GM12891 (cell line): ENCODE measurements at regions not wholly inside any gene's neighbourhood (a gene's known extent, or its start where the extent isn't known, plus 50 kb on each side); places are given as distances from the start of the nearest gene placed in this dataset.

Source experiments
- DNase-seq: peaks from one replicate; pipeline ENCODE4 v3.0.0; 2011; ENCODE audit warnings: low spot score; ENCODE audit not compliant: insufficient read length
- FAIRE-seq: peaks from 2 replicates; lab custom pipeline; 2011; peaks lifted over from hg19 to GRCh38; lab: Jason Lieb, UNC
- PAX5 ChIP-seq: IDR thresholded peaks from 2 replicates; pipeline ENCODE4 v1.6.1; 2011; ENCODE audit warnings: low read length, moderate library complexity, mild to moderate bottlenecking; ENCODE audit not compliant: insufficient read depth, severe bottlenecking
- POLR2A ChIP-seq: IDR thresholded peaks from 2 replicates; pipeline ENCODE4 v1.6.1; 2011; ENCODE audit warnings: low read depth, low read length, control low read depth
- POLR2AphosphoS5 ChIP-seq: IDR thresholded peaks from 2 replicates; pipeline ENCODE4 v1.6.1; 2011; ENCODE audit warnings: low read depth, low read length, control low read depth
- POU2F2 ChIP-seq: IDR thresholded peaks from 2 replicates; pipeline ENCODE4 v1.6.1; 2011; ENCODE audit warnings: low read depth, mild to moderate bottlenecking, control low read depth, low read length, moderate library complexity
- SPI1 ChIP-seq: IDR thresholded peaks from 2 replicates; pipeline ENCODE4 v1.6.1; 2011; ENCODE audit warnings: low read depth, low read length, control low read depth
- TAF1 ChIP-seq: IDR thresholded peaks from 2 replicates; pipeline ENCODE4 v1.6.1; 2011; ENCODE audit warnings: low read depth, low read length, control low read depth

DNA sequence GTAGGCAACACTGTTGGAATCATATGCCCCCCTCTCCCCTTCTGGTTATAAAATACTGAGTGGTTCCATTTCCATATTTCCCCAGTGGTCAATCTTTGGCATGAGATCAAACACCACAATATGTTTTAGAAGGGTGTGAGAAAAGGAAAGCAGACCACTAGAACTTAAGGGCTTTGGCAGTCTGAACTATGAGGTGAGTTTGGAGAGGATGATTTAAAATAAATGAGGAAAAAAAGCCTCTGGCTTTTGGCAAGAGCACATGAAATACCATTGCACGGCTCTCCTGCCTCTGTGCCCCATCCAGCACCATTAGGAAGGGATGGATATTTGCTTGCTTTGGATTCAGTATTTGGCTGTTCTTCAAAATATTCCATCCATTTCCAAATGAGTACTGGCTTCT is 339.5 kb upstream of the C1orf87 start:
- FAIRE-seq (no peak), DNase-seq (no peak)
- no peak for TF ChIP-seq TAF1
- no peak for TF ChIP-seq POLR2AphosphoS5
- no peak for TF ChIP-seq POLR2A
- no peak for TF ChIP-seq POU2F2
- TF ChIP-seq PAX5, result no peak
- TF ChIP-seq SPI1, result no peak

DNA sequence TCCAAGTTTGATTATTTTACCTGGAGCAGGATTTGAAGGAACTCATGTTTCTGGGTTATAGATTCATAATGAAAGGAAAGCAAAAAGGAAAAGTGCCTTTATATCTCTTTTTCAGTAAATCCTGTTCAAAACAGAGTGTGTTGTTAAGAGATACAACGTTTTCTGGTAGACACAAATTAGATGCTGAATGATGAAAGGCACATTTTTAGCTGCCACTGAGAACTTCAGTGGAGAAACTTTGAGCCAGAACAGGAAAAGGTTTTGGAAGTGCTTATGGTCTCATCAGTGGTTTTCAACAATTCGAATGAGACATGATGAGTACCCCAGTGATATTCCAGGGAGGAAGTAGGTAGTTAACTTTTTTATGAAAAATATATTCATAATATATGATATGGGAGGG is 338.0 kb upstream of the C1orf87 start:
- no peak for FAIRE-seq
- DNase-seq, result no peak
- TF ChIP-seq POLR2A (no peak), POLR2AphosphoS5 (no peak), PAX5 (no peak), SPI1 (no peak), POU2F2 (no peak), TAF1 (no peak)

DNA sequence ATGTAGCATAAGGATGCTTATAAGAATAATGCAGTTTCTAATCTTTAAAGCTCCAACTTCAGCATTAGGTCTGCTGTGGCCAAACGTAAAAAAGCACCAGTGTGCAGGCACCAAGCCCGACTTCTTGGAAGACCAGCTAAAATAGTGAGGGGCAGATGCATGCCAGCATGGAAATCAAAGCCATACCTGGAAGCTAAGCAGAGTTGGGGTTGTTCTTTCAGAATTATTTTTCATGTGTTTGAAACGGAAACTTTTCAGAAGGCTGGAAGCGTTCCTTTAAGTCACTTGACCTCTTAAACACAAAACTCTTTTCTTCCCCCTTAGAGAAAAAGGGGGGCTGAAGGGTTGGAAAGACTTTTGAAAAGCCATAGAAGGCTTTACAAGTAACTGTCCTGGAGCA is 329.2 kb upstream of the C1orf87 start:
- TF ChIP-seq POU2F2 (no peak), POLR2AphosphoS5 (no peak), POLR2A (no peak), PAX5 (no peak), TAF1 (no peak), SPI1 (no peak)
- DNase-seq (no peak), FAIRE-seq (no peak)

DNA sequence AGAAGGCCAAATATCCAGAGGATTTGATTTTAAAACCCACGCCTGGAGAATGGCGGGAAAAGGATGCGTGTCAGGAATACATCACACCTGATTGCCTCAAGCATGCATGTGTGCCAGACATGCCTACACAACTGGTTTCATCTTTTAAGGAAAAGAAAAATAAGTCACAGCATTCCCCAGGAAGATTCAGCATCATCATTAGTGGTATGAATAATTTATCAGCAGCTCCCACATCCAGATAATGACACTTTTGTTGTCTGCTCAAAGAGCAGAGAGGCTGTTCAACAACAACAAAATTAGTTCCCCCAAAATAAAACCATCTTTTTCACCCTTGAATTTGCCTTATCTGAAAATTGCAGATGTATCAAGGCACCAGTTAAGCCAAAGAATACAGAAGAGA is 328.6 kb upstream of the C1orf87 start:
- TF ChIP-seq POU2F2 (no peak), POLR2AphosphoS5 (no peak), TAF1 (no peak), SPI1 (no peak), POLR2A (no peak), PAX5 (no peak)
- DNase-seq, result no peak
- FAIRE-seq, result no peak

DNA sequence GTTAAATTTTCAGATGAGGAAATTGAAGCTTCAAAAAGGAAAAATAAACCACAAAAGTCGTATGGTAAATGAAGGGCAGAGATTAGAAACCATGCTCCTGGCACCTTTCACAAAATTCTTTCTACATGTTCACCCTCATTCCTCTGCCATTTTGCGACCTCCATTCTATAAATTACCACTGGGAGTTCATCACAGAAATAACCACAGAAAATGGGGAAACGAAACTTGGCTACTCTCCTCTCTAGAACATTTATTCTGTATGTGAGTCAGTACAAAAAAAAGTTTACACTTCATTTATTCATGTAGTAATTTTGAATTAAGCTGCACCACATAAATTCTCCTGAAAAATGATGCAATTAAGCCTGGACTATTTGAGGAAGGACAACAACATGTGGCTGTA is 320.9 kb upstream of the C1orf87 start:
- peak; percentile 92 for TF ChIP-seq SPI1
- TF ChIP-seq TAF1, result 0 out of 2 replicates have a peak, but pooled peaks have one; percentile 13
- no peak for TF ChIP-seq POU2F2
- no peak for FAIRE-seq
- no peak for DNase-seq

DNA sequence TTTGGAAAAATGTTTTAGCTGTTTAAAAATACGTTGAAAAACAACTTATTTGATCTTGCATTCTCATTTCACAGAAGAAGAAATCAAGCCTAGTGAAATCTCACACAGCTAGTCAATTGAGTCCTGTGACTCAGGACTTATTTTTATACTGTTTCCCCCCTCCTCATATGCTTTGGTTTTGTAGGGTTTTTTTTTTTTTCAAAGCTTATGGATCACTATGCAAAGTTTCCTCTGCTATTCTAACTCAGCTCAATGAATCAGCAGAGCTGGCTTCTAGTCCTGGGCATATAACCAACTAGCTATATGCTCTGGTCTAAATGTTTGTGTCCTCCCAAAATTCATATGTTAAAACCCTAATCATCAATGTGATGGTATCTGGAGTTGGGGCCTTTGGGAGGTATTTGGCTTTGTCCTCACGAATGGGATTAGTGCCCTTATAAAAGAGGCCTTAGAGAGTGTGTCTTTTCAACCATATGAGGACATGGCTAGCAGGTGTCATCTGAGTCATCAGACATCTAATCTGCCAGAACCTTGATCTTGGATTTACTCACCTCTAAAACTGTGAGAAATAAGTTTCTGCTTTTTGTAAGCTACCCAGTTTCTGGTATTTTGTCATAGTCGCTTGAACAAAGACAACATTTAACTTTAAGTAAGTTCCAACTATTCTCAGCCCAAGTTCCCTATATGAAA is 317.2 kb upstream of the C1orf87 start:
- TF ChIP-seq PAX5 (no peak), POLR2A (no peak), POLR2AphosphoS5 (no peak), SPI1 (no peak), POU2F2 (no peak), TAF1 (no peak)
- FAIRE-seq, result no peak
- DNase-seq, result no peak

DNA sequence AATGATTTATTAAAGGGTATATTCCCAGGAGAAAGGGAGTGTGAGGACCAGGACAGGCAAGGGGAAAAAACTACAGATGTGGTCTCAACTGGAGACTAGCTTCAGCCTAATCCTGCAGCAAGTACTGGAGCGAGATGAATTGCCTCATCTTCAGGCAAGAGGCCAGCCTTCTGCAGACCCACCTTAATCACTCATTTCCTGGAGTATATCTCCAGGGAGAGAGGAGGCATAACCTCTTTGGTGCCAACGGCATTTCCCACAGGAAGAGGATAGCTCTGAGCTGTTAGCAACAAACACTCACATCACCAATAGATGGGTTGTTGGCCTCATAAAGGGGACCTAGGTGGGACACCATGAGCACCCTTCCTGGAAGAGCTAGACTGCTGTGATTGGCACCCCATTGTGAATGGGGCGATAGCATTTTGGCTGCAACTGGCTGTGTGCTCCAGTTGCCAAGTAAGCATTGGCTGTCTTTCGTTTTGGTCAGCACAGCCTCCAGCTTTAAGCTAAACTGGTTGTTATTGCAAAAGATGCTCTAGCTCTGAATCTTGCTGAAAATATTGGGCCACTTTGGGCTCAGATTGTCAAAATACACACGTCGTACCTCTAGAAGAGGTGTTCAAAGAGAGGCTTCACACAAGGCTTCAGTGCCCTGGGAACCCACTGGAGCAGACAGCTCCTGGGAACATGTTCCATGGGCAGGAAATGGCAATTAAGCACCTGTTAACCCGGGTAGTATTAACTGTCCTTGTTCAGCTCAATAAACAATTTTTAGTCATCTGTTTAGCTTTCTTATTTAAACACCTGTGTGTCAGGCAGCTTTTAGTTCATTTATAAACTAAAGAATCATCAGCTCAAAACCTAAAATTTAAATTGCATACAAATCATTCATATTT is 314.8 kb upstream of the C1orf87 start:
- FAIRE-seq, result no peak
- no peak for TF ChIP-seq PAX5
- TF ChIP-seq SPI1, result no peak
- no peak for TF ChIP-seq POU2F2

DNA sequence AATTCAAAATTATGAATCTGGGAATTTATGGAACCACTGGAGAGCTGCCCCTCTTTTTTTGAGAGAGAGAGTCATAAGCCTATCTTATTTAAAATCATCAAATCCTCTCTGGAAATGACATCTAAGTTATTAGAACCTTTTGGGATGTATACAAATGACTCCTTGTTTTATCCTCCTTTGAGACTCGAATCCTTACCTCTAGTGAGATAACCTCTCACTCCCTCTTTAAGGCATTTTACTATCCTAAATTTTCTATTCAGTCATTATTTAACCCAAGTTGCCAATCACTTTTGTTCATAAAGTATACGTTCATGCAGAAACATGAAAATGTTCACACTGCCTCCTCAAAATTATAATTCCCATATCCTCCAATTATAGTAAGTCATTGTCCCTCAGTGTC is 313.6 kb upstream of the C1orf87 start:
- TF ChIP-seq SPI1, result no peak
- no peak for TF ChIP-seq POLR2AphosphoS5
- no peak for TF ChIP-seq POLR2A
- TF ChIP-seq PAX5, result no peak
- TF ChIP-seq POU2F2, result no peak
- TF ChIP-seq TAF1, result no peak
- FAIRE-seq (no peak), DNase-seq (no peak)

More for the DNA sequence above, 314.8 kb upstream of the C1orf87 start:
- DNase-seq, result no peak

DNA sequence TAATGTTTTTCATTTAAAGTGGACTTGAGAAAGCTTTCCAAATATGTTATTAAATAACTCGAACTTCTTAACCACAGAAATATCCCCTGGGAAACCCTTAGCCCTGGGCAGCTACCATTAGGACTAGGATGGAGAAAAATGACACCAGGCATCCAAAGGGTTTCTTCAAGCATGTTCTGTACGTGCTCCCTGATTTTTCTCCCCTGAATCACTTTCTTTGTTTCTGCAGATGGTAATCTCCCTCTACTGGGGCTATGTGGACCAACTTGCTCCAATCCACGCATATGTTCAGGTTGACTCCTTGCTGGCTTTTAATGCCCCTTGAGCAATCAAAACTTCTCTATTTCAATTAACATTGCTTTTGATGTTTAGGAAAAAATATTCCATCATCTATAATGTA is 312.7 kb upstream of the C1orf87 start:
- DNase-seq (no peak), FAIRE-seq (no peak)
- TF ChIP-seq PAX5, result no peak
- no peak for TF ChIP-seq POU2F2
- no peak for TF ChIP-seq SPI1
- TF ChIP-seq TAF1, result no peak
- no peak for TF ChIP-seq POLR2AphosphoS5
- no peak for TF ChIP-seq POLR2A

DNA sequence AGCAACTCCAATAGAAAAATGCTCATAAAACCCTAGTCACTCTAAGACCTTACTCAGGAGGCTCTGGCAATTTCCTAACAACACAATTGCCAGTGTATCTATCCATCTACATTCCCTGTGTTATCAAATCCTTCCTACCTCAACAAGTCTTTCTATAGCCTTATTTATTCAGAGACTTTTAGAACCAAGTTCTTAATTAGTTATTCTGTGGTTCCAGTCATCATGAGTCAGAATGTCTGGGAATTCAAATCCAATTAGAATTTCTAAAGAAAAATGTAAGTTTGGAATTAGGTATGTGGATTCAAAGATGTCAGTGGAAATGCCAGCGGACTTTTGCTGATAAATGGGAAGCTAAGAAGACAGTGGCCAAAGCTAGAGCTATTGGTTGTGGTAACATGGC is 302.6 kb upstream of the C1orf87 start:
- no peak for DNase-seq
- FAIRE-seq, result no peak
- no peak for TF ChIP-seq SPI1
- no peak for TF ChIP-seq TAF1
- no peak for TF ChIP-seq POU2F2
- TF ChIP-seq POLR2AphosphoS5, result no peak
- no peak for TF ChIP-seq POLR2A
- TF ChIP-seq PAX5, result no peak

DNA sequence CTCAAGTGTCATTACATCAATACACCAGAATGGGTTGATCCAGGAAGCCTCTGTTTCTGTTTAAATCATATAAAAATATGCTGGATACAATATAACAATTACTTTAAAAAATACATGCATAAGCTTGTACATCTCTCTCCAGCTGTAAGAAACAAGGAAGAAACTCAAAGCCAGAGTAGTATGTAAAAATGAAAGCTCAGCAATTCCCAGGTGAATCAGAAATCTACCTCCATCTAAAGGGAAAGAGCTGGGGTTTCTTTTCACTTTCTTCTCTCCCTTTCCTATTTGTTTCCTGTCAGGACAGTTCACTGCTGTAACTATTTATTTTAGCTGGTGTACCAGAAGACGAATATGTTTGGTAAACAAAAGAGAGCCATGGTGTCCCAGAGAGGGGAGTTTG is 301.0 kb upstream of the C1orf87 start:
- no peak for TF ChIP-seq POLR2A
- FAIRE-seq (no peak), DNase-seq (no peak)
